ENCODE measurements at regions not wholly inside any gene's neighbourhood (a gene's known extent, or its start where the extent isn't known, plus 50 kb on each side); places are given as distances from the start of the nearest gene placed in this dataset.
"Not testable (repeated sequence)": the region's sequence is repeated elsewhere in the genome, so short reads cannot be mapped to it uniquely, and the experiment has no call there.

DNA sequence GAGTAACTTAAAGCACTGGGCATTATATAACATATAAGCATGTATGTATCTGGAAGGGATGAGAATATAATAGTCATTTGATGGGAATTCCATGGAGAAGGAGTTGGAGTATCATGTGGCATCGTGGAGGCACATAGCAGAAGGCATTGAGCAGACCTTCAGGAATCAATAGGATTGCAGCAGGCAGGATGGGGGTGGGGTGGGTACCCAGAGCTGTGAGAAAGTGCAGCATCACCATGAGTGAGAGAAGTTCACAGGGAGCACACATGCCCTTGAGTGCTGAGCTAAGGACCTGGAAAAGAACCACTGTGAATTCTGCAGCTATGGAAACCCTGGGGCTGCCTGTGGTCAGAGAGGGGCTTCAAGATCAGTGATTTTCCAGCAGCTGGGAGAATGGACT, 57.3 kb downstream of the MED10 start:
- no peak for DNase-seq

GRCh38 chr5:6319116-6319515, 59.2 kb downstream of the MED10 start:
- DNase-seq, result no peak

DNA sequence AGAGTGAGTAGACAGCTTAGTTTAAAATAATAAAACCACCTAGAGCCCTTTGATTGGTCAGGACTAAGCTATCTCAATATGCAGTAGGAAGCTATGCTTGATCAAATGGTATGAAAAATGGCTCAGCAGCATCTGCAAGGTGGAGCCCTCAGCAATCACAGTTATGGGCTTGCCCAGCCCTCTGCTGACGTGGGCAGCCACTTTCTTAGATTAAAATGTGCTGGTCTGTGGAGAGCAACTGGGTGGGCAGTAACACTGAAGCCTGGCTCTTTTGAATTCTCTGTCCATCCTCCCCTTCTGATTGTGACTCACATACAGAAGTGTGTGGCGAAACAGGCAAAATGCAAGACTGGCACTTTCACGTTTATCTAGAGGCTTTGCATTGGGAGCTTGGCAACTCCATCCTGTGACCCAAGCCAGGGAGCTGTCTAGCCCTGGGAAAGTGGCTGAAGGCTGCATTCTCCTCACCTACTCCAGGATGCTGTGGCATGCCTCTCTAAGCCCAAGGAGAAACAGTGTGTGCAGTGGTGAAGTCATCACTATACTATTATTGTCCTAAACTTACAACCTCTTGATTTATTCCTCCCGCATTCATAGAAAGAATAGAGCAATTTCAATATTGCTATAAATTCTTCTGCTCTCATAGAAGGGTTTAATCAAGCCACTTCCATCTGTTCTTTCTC, 61.1 kb downstream of the MED10 start:
- DNase-seq, result no peak

- no peak for DNase-seq
Observed at GRCh38 chr5:6315580-6315979, 62.8 kb downstream of the MED10 start.

DNA sequence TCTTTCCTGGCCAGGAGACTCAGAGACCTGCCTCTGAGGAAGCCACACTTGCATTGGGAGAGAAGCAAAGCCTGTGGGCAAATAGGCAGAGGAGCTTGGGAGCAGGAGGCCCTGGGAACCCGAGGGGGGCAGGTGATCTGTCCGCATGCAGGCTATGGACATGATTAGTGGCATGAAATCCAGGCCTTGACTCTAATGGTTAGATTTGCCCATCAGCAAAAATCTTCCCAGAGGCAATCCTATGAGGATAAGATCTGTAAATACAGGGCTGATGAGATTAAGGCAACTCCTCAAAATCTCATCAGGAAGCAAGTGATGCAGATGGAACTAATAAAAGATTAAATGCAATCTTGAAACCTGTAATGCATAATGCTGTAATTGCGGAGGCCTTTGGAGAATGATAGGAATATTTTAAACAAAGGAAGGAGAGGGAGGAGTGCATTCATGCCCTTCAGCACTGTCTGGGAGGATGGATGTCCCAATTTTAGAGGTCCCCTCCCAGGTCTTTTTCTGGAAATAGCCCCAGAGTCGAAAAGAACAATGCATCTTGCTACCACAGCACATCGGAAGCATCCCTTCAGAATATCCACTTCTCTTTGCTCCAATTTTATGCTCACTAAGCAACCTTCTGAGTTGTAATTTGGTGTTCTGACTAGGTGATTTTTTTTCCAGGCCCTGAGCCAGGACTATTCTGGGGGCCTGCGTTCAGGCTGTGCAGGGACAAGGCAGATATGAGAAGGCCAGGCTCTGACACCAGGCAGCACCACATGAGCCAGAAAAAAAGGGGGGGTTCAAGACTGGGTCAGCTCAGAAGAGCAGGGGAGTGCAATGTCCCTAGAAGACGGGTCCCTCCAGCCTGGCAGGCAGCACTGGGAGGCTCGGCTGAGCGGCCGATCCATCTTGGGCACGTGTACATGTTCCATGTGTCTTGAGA, 66.5 kb downstream of the MED10 start:
- no peak for DNase-seq

DNA sequence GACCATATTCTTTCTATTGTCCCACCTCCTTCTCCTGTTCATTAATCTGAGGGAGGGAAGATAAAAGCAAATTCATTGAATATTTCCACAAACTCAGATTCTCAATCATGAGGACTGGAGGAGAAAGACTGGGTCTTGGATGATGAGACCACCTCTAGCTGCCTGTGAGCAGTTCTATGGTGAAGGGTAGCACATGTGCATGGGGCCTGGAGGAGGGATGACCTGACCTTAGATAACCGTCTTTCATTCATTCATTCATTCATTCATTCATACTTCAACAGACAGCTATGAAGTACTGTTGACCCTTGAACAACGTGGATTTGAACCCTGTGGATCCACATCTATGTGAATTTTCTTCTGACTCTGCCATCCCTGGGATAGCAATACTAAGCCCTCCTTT, 68.4 kb downstream of the MED10 start:
- DNase-seq, result no peak

DNA sequence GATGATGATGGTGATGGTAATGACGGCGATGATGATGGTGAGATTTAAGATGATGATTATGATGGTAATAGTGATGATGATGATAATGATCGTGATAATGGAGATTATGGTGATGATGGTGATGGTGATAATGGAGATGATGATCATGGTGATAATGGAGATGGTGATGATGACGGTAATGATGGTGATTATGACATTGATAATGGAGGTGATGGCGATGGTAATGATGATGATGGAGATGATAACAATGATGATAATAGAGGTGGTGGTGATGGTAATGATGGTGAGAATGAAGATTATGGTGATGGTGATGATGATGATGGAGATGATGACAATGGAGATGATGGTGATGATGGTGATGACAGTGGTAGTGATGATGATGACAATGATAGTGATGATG, 69.7 kb downstream of the MED10 start:
- no peak for DNase-seq

- DNase-seq, result no peak
Observed at GRCh38 chr5:6307304-6307703, 71.0 kb downstream of the MED10 start.

DNA sequence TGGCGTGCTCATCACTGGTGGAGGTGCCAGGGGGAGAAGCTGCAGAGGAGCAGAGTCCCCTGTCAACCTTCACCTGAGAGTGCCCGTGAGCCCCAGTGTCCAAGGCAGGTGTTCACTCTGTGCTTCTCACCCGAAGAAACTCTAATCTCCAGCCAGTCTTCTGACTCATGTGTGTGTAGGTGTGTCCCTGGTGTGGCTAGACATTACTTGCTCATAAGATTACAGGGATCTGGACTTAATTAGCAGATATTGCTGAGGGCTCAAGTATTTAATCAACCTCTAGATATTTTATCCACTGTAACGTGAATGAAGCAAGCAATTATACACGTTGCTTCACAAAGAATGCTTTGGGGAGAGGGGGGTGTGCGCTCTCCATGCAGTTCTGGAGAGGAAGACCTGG, 72.5 kb downstream of the MED10 start:
- DNase-seq, result no peak

DNA sequence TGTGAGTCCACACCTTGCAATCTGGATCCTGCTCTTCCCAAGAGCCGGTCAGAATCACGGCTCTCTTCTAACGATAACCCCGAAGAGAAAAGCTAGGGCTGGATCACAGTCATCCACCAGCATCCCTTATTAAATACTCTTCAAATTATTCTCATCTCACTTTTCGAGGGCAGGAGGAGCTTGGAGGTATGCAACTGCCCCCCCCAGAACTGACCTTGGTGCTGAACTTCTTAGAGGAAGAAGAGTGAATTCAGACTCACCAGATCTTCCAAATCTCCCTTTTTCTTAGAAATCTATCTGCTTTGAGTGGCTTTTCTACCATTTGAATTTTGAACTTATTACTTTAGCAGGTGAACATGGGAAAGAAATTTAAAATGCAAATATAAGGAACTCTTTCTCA, 75.7 kb downstream of the MED10 start:
- no peak for DNase-seq

- DNase-seq, result no peak
Observed at GRCh38 chr5:6302075-6302474, 76.3 kb downstream of the MED10 start.

- no peak for DNase-seq
Observed at GRCh38 chr5:6296524-6296923, 81.8 kb downstream of the MED10 start.

DNA sequence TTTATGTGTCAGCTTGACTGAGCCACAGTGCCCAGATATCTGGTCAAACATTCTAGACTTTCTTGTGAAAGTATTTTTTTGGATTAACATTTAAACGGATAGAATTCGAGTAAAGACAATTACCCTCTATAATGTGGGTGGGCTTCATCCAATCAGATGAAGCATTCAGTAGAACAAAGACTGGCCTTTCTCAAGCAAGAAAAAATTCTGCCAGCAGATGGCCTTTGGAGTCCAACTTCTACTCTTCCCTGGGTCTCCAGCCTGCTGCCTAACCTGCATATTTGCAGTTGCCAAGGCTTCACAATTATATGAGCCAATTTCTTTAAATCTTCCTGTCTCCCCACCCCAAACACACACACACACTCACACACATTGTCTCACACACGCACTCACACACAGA, 86.4 kb downstream of the MED10 start:
- no peak for DNase-seq

- DNase-seq, result no peak
Observed at GRCh38 chr5:6289239-6289638, 89.1 kb downstream of the MED10 start.

GRCh38 chr5:6287176-6287575, 91.2 kb downstream of the MED10 start:
- DNase-seq, result no peak

- no peak for DNase-seq
Observed at GRCh38 chr5:6286404-6286803, 91.9 kb downstream of the MED10 start.

- DNase-seq, result not testable (repeated sequence)
Observed at GRCh38 chr5:6284491-6284890, 93.9 kb downstream of the MED10 start.

GRCh38 chr5:6282352-6282751, 96.0 kb downstream of the MED10 start:
- DNase-seq, result no peak

DNA sequence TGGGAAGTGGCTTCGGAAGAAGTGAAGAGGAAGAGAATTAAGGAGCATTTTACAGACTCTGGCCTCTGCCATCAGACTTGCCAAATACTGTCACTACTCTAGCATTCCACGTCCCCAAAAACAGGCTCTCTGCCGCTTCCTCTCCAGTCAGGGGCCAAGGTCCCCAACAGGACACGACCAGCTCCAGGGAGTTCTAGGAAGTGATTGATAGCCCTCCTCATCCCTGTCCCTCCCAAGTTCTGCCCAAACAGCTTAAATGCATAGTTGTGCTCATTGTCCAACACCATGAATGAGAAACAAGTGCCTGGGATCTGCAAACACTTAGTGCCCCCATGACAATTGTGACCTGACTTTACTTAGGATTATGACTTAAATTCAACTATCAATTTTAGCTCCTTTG, 96.5 kb downstream of the MED10 start:
- no peak for DNase-seq

DNA sequence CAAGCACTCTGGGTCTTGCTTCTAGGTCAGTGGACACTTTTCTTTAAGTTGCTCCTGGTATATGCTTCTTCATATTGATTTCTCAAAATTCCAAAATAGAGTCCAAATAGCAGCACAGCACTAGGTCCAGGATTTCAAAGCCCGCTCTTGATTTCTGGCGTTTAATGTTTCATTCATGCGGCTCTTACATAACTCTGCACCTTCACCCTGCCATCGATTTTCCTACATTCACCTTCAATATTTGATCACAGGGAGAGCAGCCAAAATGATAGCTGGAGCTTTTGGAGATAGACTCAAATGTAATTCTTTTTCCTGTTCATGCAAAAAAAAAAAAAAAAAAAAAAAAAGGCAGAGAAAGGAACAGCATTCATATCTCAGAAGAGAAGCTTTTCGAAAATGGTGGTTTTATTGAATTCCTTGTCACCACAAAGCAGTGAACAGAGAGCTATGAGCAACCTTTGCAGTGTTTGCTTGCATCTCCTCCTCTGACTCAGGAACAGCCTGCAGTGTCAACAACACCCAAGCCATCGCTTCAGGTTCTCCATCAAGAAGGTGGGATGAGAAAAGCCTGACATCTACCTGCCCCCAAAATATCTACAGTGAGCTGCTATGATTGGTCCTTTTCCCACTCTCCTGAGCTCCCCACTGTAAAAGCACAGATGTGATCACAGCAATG, 97.8 kb downstream of the MED10 start:
- no peak for DNase-seq

DNA sequence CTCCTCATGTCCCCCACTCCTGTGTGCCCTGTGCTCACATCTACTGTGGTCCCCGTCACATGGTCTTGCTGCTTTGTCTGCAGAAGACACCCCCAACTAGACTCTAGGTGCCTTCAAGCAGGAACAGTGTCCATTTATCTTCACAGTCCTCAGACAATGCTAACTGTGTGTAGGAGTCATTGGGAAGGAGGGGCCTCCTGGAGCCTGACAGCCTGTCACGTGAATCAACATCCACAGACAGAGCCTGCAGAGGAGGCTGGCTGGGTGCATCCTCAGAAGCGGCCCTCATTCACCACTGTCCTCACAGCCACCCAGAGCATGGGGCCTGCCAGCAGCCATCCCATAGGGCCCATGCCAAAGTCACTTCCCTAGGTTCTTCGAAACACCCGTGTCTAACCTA, 98.7 kb downstream of the MED10 start:
- no peak for DNase-seq

DNA sequence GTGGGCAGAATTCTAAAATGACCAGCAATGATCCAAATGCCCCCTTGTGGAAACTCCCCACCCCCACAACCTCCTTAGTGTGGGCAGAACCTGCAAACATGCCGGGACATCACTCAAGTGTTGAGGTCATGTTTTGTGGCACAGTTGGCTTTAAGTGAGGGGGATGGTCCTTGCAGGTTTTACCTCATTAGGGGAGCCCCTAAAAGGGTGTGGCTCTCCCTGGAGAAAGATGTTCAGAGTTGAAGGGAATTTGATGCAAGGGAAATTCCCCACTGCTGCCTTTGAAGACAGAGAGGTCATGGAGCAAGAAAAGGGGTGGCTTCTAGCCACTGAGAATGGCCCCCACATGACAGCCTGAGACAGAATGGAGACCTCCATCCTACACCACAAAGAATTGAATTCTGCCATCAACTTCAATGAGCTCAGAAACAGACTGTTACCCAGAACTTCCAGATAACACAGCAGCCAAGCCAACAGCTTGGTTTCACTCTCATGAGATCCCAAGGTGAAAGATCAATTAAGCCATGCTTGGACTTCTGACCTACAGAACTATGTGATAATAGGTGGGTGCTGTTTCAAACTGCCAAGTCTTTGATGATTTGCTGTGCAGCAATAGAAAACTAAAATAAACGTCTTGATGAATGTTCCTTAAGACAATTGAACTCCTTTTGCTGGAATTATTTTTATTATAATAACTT, 103.4 kb downstream of the MED10 start:
- DNase-seq, result no peak

Data from muscle of back (tissue), 3 donors.